ENCODE measurements at regions not wholly inside any gene's neighbourhood (a gene's known extent, or its start where the extent isn't known, plus 50 kb on each side); places are given as distances from the start of the nearest gene placed in this dataset.

DNA sequence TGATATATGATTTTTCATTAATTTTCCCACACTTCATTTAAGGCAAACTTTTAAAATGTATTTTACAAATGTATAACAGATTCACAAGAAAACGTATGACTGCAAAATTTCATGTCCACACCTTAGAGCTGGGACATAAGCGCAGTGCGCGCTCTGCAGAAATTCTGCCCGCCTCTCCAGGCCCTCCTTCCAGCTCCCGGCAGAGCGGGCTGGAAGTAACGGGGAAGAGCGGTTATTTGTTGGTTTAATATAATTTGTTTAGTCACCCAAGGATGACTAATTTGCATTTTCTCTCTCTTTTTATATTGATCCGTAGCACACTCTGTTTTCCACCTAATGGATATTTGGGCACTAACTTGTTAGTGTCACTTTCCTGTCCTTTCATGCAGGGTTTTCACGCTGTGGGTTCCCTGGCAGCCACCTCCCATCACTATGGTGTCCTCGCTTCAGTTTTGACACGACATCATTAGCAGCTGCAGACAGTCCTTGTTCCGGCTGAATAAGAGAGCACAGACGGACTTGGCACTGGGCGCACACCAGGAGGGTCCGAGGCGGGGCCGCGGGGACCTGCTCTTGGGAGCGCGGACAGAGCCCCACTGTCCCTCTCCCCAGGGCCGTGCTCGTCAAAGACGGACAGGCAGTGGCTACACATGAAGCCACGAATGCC is 129.2 kb upstream of the SEC61G start:
- TF ChIP-seq, protein P1, sequence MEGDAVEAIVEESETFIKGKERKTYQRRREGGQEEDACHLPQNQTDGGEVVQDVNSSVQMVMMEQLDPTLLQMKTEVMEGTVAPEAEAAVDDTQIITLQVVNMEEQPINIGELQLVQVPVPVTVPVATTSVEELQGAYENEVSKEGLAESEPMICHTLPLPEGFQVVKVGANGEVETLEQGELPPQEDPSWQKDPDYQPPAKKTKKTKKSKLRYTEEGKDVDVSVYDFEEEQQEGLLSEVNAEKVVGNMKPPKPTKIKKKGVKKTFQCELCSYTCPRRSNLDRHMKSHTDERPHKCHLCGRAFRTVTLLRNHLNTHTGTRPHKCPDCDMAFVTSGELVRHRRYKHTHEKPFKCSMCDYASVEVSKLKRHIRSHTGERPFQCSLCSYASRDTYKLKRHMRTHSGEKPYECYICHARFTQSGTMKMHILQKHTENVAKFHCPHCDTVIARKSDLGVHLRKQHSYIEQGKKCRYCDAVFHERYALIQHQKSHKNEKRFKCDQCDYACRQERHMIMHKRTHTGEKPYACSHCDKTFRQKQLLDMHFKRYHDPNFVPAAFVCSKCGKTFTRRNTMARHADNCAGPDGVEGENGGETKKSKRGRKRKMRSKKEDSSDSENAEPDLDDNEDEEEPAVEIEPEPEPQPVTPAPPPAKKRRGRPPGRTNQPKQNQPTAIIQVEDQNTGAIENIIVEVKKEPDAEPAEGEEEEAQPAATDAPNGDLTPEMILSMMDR (IDR thresholded peaks at IDR 0.05 in 4 of 5, conservative IDR thresholded peaks at IDR 0.05 in 1 of 5), result no peak
- TF ChIP-seq POLR2A (IDR thresholded peaks at IDR 0.05), result no peak

All from gastrocnemius medialis (tissue), 4 donors.